Endothelial cell (in vitro differentiated cells): ENCODE measurements at regions not wholly inside any gene's neighbourhood (a gene's known extent, or its start where the extent isn't known, plus 50 kb on each side); places are given as distances from the start of the nearest gene placed in this dataset.

Source experiments
- DNase-seq: peaks from one replicate; pipeline ENCODE4 v3.0.0; 2021; ENCODE audit warnings: low spot score
- H3K27ac Mint-ChIP-seq: one replicate; pipeline ENCODE4 v1.8.0; 2021; ENCODE audit warnings: mixed read lengths, inconsistent platforms; ENCODE audit not compliant: unreplicated experiment
- H3K27me3 Mint-ChIP-seq: one replicate; pipeline ENCODE4 v1.8.0; 2021; ENCODE audit warnings: mild to moderate bottlenecking, moderate library complexity, mixed read lengths, inconsistent platforms; ENCODE audit not compliant: unreplicated experiment
- H3K36me3 Mint-ChIP-seq: one replicate; pipeline ENCODE4 v1.8.0; 2021; ENCODE audit warnings: mild to moderate bottlenecking, low read depth, mixed read lengths, inconsistent platforms; ENCODE audit not compliant: unreplicated experiment
- H3K4me1 Mint-ChIP-seq: one replicate; pipeline ENCODE4 v1.8.0; 2021; ENCODE audit warnings: mild to moderate bottlenecking, mixed read lengths, inconsistent platforms; ENCODE audit not compliant: unreplicated experiment
- H3K4me3 Mint-ChIP-seq: one replicate; pipeline ENCODE4 v1.8.0; 2021; ENCODE audit warnings: mild to moderate bottlenecking, mixed read lengths, inconsistent platforms; ENCODE audit not compliant: unreplicated experiment
- H3K9me3 Mint-ChIP-seq: one replicate; pipeline ENCODE4 v1.8.0; 2021; ENCODE audit warnings: mixed read lengths, inconsistent platforms; ENCODE audit not compliant: unreplicated experiment
- TF ChIP-seq, protein P1 (sequence below): fragments of 200-600 bp; sonication (generic); IDR thresholded peaks from one replicate; pipeline ENCODE4 v1.5.0; 2021; ENCODE audit warnings: antibody characterized with exemption; ENCODE audit not compliant: unreplicated experiment

DNA sequence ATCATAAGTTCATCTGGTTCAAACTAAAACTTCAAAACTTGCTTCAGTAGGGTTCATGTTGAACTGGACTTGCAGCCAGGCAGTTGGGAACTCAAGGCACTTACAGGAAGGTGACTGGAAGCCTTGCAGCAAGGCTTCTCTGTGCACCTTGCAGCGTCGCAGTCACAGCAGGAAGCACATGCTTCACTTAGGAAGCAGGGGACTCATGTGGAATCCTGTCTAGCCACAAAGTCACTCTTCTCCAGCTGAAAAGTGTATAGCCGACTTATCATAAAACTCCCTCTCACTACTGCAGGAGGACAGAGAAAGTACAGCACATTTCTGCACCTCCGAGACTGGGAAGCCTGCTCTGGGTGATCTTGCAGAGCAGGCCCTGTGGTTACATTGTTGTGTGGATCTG is 114.0 kb upstream of the PRB2 start:
- Mint-ChIP-seq H3K4me1 (peaks cover 22% of the 10 kb centered on the region), H3K9me3 (no peaks in the 10 kb centered on the region), H3K27ac (no peak overlapping the region), H3K36me3 (peaks cover 4% of the 10 kb centered on the region), H3K4me3 (peak overlapping the region; percentile 9), H3K27me3 (peaks cover 6% of the 10 kb centered on the region)
- DNase-seq, result no peak
- TF ChIP-seq, protein P1, sequence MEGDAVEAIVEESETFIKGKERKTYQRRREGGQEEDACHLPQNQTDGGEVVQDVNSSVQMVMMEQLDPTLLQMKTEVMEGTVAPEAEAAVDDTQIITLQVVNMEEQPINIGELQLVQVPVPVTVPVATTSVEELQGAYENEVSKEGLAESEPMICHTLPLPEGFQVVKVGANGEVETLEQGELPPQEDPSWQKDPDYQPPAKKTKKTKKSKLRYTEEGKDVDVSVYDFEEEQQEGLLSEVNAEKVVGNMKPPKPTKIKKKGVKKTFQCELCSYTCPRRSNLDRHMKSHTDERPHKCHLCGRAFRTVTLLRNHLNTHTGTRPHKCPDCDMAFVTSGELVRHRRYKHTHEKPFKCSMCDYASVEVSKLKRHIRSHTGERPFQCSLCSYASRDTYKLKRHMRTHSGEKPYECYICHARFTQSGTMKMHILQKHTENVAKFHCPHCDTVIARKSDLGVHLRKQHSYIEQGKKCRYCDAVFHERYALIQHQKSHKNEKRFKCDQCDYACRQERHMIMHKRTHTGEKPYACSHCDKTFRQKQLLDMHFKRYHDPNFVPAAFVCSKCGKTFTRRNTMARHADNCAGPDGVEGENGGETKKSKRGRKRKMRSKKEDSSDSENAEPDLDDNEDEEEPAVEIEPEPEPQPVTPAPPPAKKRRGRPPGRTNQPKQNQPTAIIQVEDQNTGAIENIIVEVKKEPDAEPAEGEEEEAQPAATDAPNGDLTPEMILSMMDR, result no peak

DNA sequence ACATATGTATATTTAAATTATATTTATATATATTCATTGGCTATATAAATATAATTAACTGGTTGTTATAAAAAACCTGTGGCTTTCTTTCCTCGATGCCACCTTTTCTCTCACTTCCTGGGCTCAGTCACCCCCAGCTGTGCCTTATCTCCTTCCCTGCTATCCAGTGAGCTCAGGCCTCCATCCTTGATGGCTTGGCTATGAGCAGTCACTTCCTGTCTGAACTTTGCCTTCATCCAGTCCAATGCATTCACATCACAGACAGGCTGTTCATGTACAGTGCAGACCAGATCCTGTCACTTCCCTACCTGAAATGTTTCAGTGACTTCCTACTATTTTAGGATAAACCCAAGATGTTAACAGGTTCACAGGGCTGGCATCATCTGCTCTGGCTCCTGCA is 115.3 kb upstream of the PRB2 start:
- H3K36me3 Mint-ChIP-seq, result peaks cover 4% of the 10 kb centered on the region
- DNase-seq, result no peak
- H3K4me1 Mint-ChIP-seq, result peaks cover 22% of the 10 kb centered on the region
- no peak overlapping the region for H3K4me3 Mint-ChIP-seq
- peaks cover 2% of the 10 kb centered on the region for H3K27me3 Mint-ChIP-seq
- no peak overlapping the region for H3K27ac Mint-ChIP-seq
- TF ChIP-seq, protein P1, result no peak
- H3K9me3 Mint-ChIP-seq, result no peaks in the 10 kb centered on the region

DNA sequence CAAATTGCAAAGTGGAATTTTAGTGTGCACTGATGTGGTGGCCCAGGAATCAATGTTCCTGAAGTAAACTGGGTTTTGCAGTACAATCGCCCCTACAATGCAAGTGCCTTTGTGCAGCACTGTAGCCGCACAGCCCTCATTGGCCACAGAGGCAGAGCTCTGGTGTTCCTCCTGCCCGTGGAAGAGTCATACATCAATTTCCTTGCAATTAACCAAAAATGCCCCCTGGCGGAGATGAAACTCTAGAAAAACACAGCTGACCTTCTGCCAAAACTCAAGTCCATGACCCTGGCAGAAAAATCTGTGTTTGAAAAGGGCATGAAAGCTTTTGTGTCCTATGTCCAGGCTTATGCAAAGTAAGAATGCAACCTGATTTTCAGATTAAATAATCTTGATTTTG is 117.9 kb upstream of the PRB2 start:
- Mint-ChIP-seq H3K4me1 (peaks cover 12% of the 10 kb centered on the region), H3K27ac (no peak overlapping the region), H3K9me3 (no peaks in the 10 kb centered on the region), H3K27me3 (no peaks in the 10 kb centered on the region), H3K4me3 (no peak overlapping the region), H3K36me3 (no peaks in the 10 kb centered on the region)
- TF ChIP-seq, protein P1, result no peak
- peak; percentile 19 for DNase-seq

DNA sequence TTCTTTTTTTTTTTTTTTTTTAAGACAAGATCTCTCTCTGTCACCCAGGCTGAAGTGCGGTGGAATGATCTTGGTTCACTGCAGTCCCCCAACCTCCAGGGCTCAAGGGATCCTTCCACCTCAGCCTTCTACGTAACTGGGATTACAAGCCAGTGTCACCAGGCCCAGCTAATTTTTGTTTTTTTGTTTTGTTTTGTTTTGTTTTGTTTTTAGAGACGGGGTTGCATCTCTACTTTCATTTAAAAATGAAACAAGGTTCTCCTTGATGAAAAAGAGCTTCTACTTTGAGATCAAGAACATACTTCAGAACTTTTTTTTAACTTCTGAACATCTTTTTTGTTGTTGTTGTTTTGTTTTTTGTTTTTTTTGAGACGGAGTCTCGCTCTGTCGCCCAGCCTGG is 121.7 kb upstream of the PRB2 start:
- H3K27me3 Mint-ChIP-seq, result peaks cover 2% of the 10 kb centered on the region
- no peak overlapping the region for H3K4me3 Mint-ChIP-seq
- no peaks in the 10 kb centered on the region for H3K36me3 Mint-ChIP-seq
- no peak overlapping the region for H3K27ac Mint-ChIP-seq
- H3K9me3 Mint-ChIP-seq, result no peaks in the 10 kb centered on the region
- TF ChIP-seq, protein P1, result no peak
- H3K4me1 Mint-ChIP-seq, result no peaks in the 10 kb centered on the region
- DNase-seq, result no peak

DNA sequence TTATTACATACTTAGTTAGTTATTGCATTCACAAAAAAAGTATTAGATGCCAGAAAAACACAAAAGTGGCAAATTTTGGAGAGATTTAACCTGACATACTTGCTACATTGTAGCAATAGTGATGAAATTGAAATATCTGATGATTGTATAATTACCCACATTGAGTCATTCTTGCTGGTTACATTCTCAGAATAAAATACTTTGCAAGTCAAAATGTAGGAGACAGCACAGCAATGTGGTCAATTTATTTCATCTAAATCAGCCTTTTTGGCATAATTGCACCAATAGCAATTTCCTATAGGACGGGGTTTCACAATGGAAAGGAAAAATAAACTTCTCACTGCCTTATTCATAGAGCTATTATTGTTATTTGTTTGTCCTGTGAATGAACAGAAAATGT is 125.0 kb upstream of the ETV6 start:
- H3K4me3 Mint-ChIP-seq, result no peak overlapping the region
- no peaks in the 10 kb centered on the region for H3K27me3 Mint-ChIP-seq
- H3K4me1 Mint-ChIP-seq, result no peaks in the 10 kb centered on the region
- H3K9me3 Mint-ChIP-seq, result no peaks in the 10 kb centered on the region
- H3K27ac Mint-ChIP-seq, result no peak overlapping the region
- no peaks in the 10 kb centered on the region for H3K36me3 Mint-ChIP-seq
- DNase-seq, result no peak
- TF ChIP-seq, protein P1, result no peak
